ENCODE measurements at regions not wholly inside any gene's neighbourhood (a gene's known extent, or its start where the extent isn't known, plus 50 kb on each side); places are given as distances from the start of the nearest gene placed in this dataset.
"Not testable (repeated sequence)": the region's sequence is repeated elsewhere in the genome, so short reads cannot be mapped to it uniquely, and the experiment has no call there.

- Histone ChIP-seq H3K9ac (ENCODE audit: low read length in 3 of 3) (no peak overlapping the region), H3K4me1 (ENCODE audit: control insufficient read depth in 2 of 3, insufficient read depth in 2 of 3, low read depth in 1 of 3, low read length in 3 of 3) (no peaks in the 10 kb centered on the region), H3K9me3 (ENCODE audit: control insufficient read depth in 2 of 3, insufficient read depth in 1 of 3, low read length in 3 of 3) (peaks cover 0 to 5% (median 0%) of the 10 kb centered on the region in 3 donors), H3K27ac (ENCODE audit: low read depth in 2 of 2, low read length in 2 of 2) (no peak overlapping the region), H3K27me3 (ENCODE audit: control insufficient read depth, insufficient read depth, low read length) (no peaks in the 10 kb centered on the region), H3K4me3 (ENCODE audit: low read length in 3 of 3) (no peak overlapping the region), H3K36me3 (ENCODE audit: control insufficient read depth in 2 of 3, insufficient read depth in 3 of 3, low read length in 3 of 3) (no peaks in the 10 kb centered on the region)
- TF ChIP-seq CTCF (IDR thresholded peaks at IDR 0.05; ENCODE audit: borderline replicate concordance, extremely low read depth, insufficient read depth), result no peak
- DNase-seq (no peak), FAIRE-seq (no peak)
- intact Hi-C loops (cut with DNase I), result no loop called here
These were observed 108.4 kb upstream of the DAB1 start for GRCh38 chr1:57532299-57532698.

GRCh38 chr1:57530911-57531260 lies 107.0 kb upstream of the DAB1 start:
- H3K27ac ChIP-seq (ENCODE audit: low read depth in 2 of 2, low read length in 2 of 2); H3K9me3 ChIP-seq (ENCODE audit: control insufficient read depth in 2 of 3, insufficient read depth in 1 of 3, low read length in 3 of 3); H3K27me3 ChIP-seq (ENCODE audit: control insufficient read depth, insufficient read depth, low read length); H3K9ac ChIP-seq (ENCODE audit: low read length in 3 of 3); intact Hi-C loops (cut with DNase I); FAIRE-seq; H3K4me3 ChIP-seq (ENCODE audit: low read length in 3 of 3); H3K36me3 ChIP-seq (ENCODE audit: control insufficient read depth in 2 of 3, insufficient read depth in 3 of 3, low read length in 3 of 3); H3K4me1 ChIP-seq (ENCODE audit: control insufficient read depth in 2 of 3, insufficient read depth in 2 of 3, low read depth in 1 of 3, low read length in 3 of 3); DNase-seq: not testable (repeated sequence)

GRCh38 chr1:57530206-57530910 lies 106.5 kb upstream of the DAB1 start:
- Histone ChIP-seq H3K4me3 (ENCODE audit: low read length in 3 of 3) (no peak overlapping the region), H3K4me1 (ENCODE audit: control insufficient read depth in 2 of 3, insufficient read depth in 2 of 3, low read depth in 1 of 3, low read length in 3 of 3) (no peaks in the 10 kb centered on the region), H3K36me3 (ENCODE audit: control insufficient read depth in 2 of 3, insufficient read depth in 3 of 3, low read length in 3 of 3) (no peaks in the 10 kb centered on the region), H3K9ac (ENCODE audit: low read length in 3 of 3) (no peak overlapping the region), H3K27ac (ENCODE audit: low read depth in 2 of 2, low read length in 2 of 2) (no peak overlapping the region), H3K9me3 (ENCODE audit: control insufficient read depth in 2 of 3, insufficient read depth in 1 of 3, low read length in 3 of 3) (peaks cover 0 to 5% (median 0%) of the 10 kb centered on the region in 3 donors), H3K27me3 (ENCODE audit: control insufficient read depth, insufficient read depth, low read length) (no peaks in the 10 kb centered on the region)
- DNase-seq, result no peak
- no peak for FAIRE-seq
- intact Hi-C loops (cut with DNase I), result no loop called here
- no peak for TF ChIP-seq CTCF (IDR thresholded peaks at IDR 0.05; ENCODE audit: borderline replicate concordance, extremely low read depth, insufficient read depth)

- FAIRE-seq, result no peak
These were observed 98.7 kb upstream of the DAB1 start for GRCh38 chr1:57522575-57522974.

More at GRCh38 chr1:57522575-57522974, 98.7 kb upstream of the DAB1 start:
- H3K4me1 ChIP-seq (ENCODE audit: control insufficient read depth in 2 of 3, insufficient read depth in 2 of 3, low read depth in 1 of 3, low read length in 3 of 3), result no peaks in the 10 kb centered on the region
- H3K36me3 ChIP-seq (ENCODE audit: control insufficient read depth in 2 of 3, insufficient read depth in 3 of 3, low read length in 3 of 3), result no peaks in the 10 kb centered on the region
- no peak overlapping the region for H3K9ac ChIP-seq (ENCODE audit: low read length in 3 of 3)
- no peak for TF ChIP-seq CTCF (IDR thresholded peaks at IDR 0.05; ENCODE audit: borderline replicate concordance, extremely low read depth, insufficient read depth)
- no peak overlapping the region for H3K4me3 ChIP-seq (ENCODE audit: low read length in 3 of 3)
- no peak for DNase-seq
- no peaks in the 10 kb centered on the region for H3K9me3 ChIP-seq (ENCODE audit: control insufficient read depth in 2 of 3, insufficient read depth in 1 of 3, low read length in 3 of 3)
- no peaks in the 10 kb centered on the region for H3K27me3 ChIP-seq (ENCODE audit: control insufficient read depth, insufficient read depth, low read length)
- intact Hi-C loops (cut with DNase I), result no loop called here
- H3K27ac ChIP-seq (ENCODE audit: low read depth in 2 of 2, low read length in 2 of 2), result no peak overlapping the region
